Pancreas (tissue), 10 donors: ENCODE measurements at regions not wholly inside any gene's neighbourhood (a gene's known extent, or its start where the extent isn't known, plus 50 kb on each side); places are given as distances from the start of the nearest gene placed in this dataset.

ENCODE experiments used
- ATAC-seq, 4 donors: fragments of 200-7000 bp; cut with Tn5 transposase; one replicate each; pipeline versions ENCODE4 v1.8.0 to v1.9.1; 2020; ENCODE audit warnings: mild to moderate bottlenecking in 4 of 4, moderate library complexity in 4 of 4
- DNase-seq, 6 donors: peaks; one replicate each; pipeline ENCODE4 v3.0.0-alpha.2; 2020
- FAIRE-seq: peaks from 2 replicates; lab custom pipeline; 2012; peaks lifted over from hg19 to GRCh38; lab: Jason Lieb, UNC
- H3K27ac ChIP-seq, 4 donors: fragments of 200-600 bp; sonication (generic); 1 replicate in 3 of 4; 2 replicates in 1 of 4; pipeline versions ENCODE4 v1.5.0 to v1.8.0; 2020
- H3K27me3 ChIP-seq, 4 donors: fragments of 200-600 bp; one replicate each; pipeline ENCODE4 v1.8.0; 2021
- H3K36me3 ChIP-seq, 3 donors: fragments of 200-600 bp; sonication (generic) in 1 of 3; one replicate each; pipeline versions ENCODE4 v1.5.0 to v1.8.0; 2020 to 2021
- H3K4me1 ChIP-seq, 3 donors: fragments of 200-600 bp; one replicate each; pipeline ENCODE4 v1.8.0; 2021
- H3K4me3 ChIP-seq, 4 donors: fragments of 200-600 bp; sonication (generic) in 2 of 4; one replicate each; pipeline versions ENCODE4 v1.5.0 to v1.8.0; 2020 to 2021
- H3K9me3 ChIP-seq, 4 donors: fragments of 200-600 bp; one replicate each; pipeline ENCODE4 v1.8.0; 2021
- CTCF ChIP-seq, 4 donors: fragments of 200-600 bp; sonication (generic) in 3 of 4; IDR thresholded peaks; one replicate each; pipeline versions ENCODE4 v1.5.0 to v1.8.0; 2021; ENCODE audit warnings: antibody characterized with exemption in 4 of 4
- WGBS, 2 donors: extraction: QIAGEN DNeasy Blood & Tissue Kit; methylation state at CpG; one replicate each; pipeline ENCODE4 v1.1.7; 2013; 5-methylcytosine and 5-hydroxymethylcytosine counted together
- intact Hi-C, 3 donors: fragments of 100-400 bp; cut with DNase I; formaldehyde crosslinking; loops; one replicate each; pipeline versions ENCODE4 v1.11.1 to v1.14.2; 2022
- donor health status: healthy with polysubstance abuse.
- donor health status: DM: no; HTN: no; CAD: no; lungs with moderate emphysema.
- donor health status: DM: no; HTN: no; CAD: no.
- donor health status: control.
- donor health status: control.
- donor health status: Bipolar disorder and iron deficiency.
- donor health status: DM: yes; HTN: yes; CAD: no.
- donor health status: DM: no; HTN: no; CAD: no.
- donor health status: DM: no; HTN: no; CAD: no.
- donor health status: DM: yes; HTN: yes; CAD: no.

- WGBS, 2 donors, result 46 to 53% methylated on average over 1 of the region's 1 CpG
- ATAC-seq, result no peak
- no peak for FAIRE-seq
- intact Hi-C loops, result no loop called here
- Histone ChIP-seq H3K4me3 (no peak overlapping the region), H3K4me1 (no peaks in the 10 kb centered on the region), H3K36me3 (no peaks in the 10 kb centered on the region), H3K9me3 (no peaks in the 10 kb centered on the region), H3K27me3 (no peaks in the 10 kb centered on the region), H3K27ac (no peak overlapping the region)
- no peak for DNase-seq
- TF ChIP-seq CTCF (IDR thresholded peaks at IDR 0.05), result no peak
These were observed 322.3 kb upstream of the FAT3 start for GRCh38 chr11:91902312-91902711.

GRCh38 chr11:91880660-91881059 is 344.0 kb upstream of the FAT3 start:
- FAIRE-seq (no peak), ATAC-seq (no peak), DNase-seq (no peak)
- H3K4me3 ChIP-seq, result no peak overlapping the region
- H3K36me3 ChIP-seq, result no peaks in the 10 kb centered on the region
- H3K27me3 ChIP-seq, result no peaks in the 10 kb centered on the region
- no peaks in the 10 kb centered on the region for H3K9me3 ChIP-seq
- WGBS, 2 donors, result 0% methylated on average over 1 of the region's 1 CpG
- no peak overlapping the region for H3K27ac ChIP-seq
- H3K4me1 ChIP-seq, result no peaks in the 10 kb centered on the region
- no peak for TF ChIP-seq CTCF (IDR thresholded peaks at IDR 0.05)
- intact Hi-C loops, result no loop called here

- H3K4me3 ChIP-seq, result no peak overlapping the region
- intact Hi-C loops, result no loop called here
- H3K9me3 ChIP-seq, result no peaks in the 10 kb centered on the region
- H3K36me3 ChIP-seq, result no peaks in the 10 kb centered on the region
- 48 to 67% methylated on average over 2 of the region's 2 CpGs for WGBS, 2 donors
- FAIRE-seq, result no peak
- H3K27me3 ChIP-seq, result no peaks in the 10 kb centered on the region
- no peak overlapping the region for H3K27ac ChIP-seq
- TF ChIP-seq CTCF (IDR thresholded peaks at IDR 0.05), result no peak
- DNase-seq, result no peak
- no peak for ATAC-seq
- H3K4me1 ChIP-seq, result no peaks in the 10 kb centered on the region
These were observed 347.9 kb upstream of the FAT3 start for GRCh38 chr11:91876746-91877145.

- Histone ChIP-seq H3K27ac (no peak overlapping the region), H3K36me3 (no peaks in the 10 kb centered on the region), H3K4me3 (no peak overlapping the region), H3K4me1 (no peaks in the 10 kb centered on the region), H3K27me3 (no peaks in the 10 kb centered on the region), H3K9me3 (no peaks in the 10 kb centered on the region)
- no peak for TF ChIP-seq CTCF (IDR thresholded peaks at IDR 0.05)
- DNase-seq, result no peak
- no peak for ATAC-seq
- WGBS, 2 donors, result 48 to 54% methylated on average over 5 of the region's 5 CpGs
- intact Hi-C loops, result no loop called here
- no peak for FAIRE-seq
These were observed 352.4 kb upstream of the FAT3 start for GRCh38 chr11:91872243-91872642.

- no peak overlapping the region for H3K27ac ChIP-seq
- H3K4me1 ChIP-seq, result no peaks in the 10 kb centered on the region
- intact Hi-C loops, result no loop called here
- H3K36me3 ChIP-seq, result no peaks in the 10 kb centered on the region
- TF ChIP-seq CTCF (IDR thresholded peaks at IDR 0.05), result no peak
- FAIRE-seq, result no peak
- no peak overlapping the region for H3K4me3 ChIP-seq
- WGBS, 2 donors, result 67 to 87% methylated on average over 1 of the region's 1 CpG
- no peaks in the 10 kb centered on the region for H3K27me3 ChIP-seq
- DNase-seq, result no peak
- no peak for ATAC-seq
- no peaks in the 10 kb centered on the region for H3K9me3 ChIP-seq
These were observed 352.8 kb upstream of the FAT3 start for GRCh38 chr11:91871791-91872190.
